HG03521 (cell line): ENCODE measurements at regions not wholly inside any gene's neighbourhood (a gene's known extent, or its start where the extent isn't known, plus 50 kb on each side); places are given as distances from the start of the nearest gene placed in this dataset.

Experiments
- ATAC-seq: cut with Tn5 transposase; IDR thresholded peaks from one replicate; pipeline ENCODE4 v1.9.1; 2021; ENCODE audit warnings: mild to moderate bottlenecking, moderate library complexity; ENCODE audit not compliant: unreplicated experiment

GRCh38 chr3:102599819-102600576, 165.2 kb downstream of the ZPLD1 start:
- no peak for ATAC-seq

- ATAC-seq: no peak
These were observed 170.3 kb downstream of the ZPLD1 start for GRCh38 chr3:102605153-102605552.

GRCh38 chr3:102608875-102609274, 174.1 kb downstream of the ZPLD1 start:
- no peak for ATAC-seq

GRCh38 chr3:102614021-102614569, 179.3 kb downstream of the ZPLD1 start:
- ATAC-seq: no peak

GRCh38 chr3:102614585-102614984, 179.8 kb downstream of the ZPLD1 start:
- no peak for ATAC-seq

- ATAC-seq: no peak
These were observed 182.6 kb downstream of the ZPLD1 start for GRCh38 chr3:102617381-102617780.

- ATAC-seq: no peak
These were observed 184.5 kb downstream of the ZPLD1 start for GRCh38 chr3:102619361-102619760.

DNA sequence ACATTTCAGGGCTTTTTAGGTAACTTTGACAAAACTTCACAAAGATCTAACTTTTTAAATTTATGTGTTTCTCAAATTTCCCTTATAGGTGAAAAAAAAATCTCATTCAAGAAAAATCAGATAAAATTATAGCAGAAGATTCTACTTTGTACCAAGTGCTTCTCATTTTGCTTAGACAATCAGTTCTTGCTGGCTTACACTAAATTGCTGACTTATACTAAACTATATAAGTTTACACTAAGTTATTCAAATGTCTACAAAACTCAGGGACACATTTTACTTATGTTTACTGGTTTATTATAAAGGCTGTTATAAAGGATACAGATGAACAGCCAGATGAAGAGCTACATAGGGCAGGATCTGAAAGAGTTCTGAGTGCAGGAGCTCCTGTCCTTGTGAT, 195.1 kb downstream of the ZPLD1 start:
- no peak for ATAC-seq

- ATAC-seq: no peak
These were observed 195.7 kb downstream of the ZPLD1 start for GRCh38 chr3:102630531-102630930.

DNA sequence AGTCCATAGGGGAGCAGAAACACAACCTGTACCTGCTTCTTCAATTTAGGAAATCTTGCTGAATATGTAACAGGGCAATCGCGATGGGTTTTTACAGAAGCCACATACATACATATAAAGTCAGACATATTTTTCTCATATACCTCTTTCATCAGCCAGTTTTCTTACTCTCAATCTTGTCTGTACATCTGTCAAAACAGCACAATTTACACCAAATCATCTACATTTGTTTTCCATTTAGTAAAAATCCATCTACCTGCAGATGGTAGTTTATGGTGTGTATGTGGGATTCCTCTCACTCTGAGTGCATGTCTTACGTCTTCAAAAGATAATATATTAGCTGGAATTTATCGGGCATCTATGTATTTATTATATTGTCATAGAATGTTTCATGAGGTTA, 208.7 kb downstream of the ZPLD1 start:
- ATAC-seq: no peak

- no peak for ATAC-seq
These were observed 211.7 kb downstream of the ZPLD1 start for GRCh38 chr3:102646557-102646956.

DNA sequence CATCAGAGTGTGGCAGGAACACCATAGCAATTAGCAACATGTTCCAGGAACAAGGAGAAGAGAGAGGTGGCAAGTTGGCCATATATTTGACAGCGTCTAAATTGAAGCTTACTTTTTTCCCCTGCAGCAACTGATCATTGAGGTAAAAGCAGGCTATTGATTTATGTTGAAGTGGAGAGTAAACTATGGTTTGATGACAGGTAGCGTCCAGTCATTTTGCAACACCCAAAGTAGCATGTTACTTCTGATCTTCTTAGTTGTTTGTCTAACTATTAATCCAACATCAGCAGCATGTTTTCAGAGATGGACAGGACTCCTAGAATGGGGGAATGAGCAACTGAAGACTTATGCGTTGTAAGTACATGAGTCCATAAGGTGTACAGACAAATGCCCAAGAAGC, 225.8 kb downstream of the ZPLD1 start:
- no peak for ATAC-seq

- ATAC-seq: no peak
These were observed 227.1 kb downstream of the ZPLD1 start for GRCh38 chr3:102661707-102662497.

GRCh38 chr3:102662498-102662772, 227.6 kb downstream of the ZPLD1 start:
- ATAC-seq: no peak

DNA sequence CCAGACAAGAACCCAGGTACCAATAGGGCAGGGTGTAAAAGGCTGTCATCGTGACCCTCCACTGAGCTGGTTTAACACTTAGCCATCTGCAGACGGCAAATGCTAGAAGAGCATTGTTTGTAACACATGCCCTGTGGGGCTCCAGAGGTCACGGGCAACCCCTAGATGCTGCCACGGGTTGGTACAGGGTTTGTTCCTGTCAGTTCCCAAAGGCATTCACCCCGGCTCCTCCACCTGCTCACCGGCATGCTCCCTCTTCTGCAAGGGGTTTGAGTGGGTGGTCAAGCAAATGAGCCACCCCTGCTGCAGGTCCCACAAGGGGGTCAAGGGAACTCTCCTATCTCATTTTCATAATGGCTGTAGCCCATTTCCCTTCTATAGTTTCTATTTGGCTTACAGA, 229.3 kb downstream of the ZPLD1 start:
- ATAC-seq: no peak

- no peak for ATAC-seq
These were observed 230.4 kb downstream of the ZPLD1 start for GRCh38 chr3:102665183-102665582.

DNA sequence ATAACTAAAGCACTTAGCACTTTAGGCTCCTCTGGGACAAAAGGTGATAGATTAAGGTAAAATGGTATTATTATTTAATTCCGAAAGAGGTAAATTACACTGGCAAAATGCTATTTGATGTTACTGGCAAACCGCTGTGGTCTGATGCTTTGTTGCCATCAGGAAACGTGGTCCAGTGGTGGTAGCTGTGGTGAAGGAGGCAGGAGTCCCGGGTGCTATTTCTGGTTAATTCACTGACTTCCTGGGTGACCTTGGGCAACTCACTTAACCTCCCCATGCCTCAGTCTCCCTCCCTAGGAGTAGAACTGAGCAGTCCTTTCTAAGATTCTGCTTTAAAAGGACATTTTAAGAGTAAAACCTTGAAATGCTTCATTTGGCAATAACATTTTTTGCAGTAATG, 233.4 kb downstream of the ZPLD1 start:
- ATAC-seq: no peak

- no peak for ATAC-seq
These were observed 236.2 kb downstream of the ZPLD1 start for GRCh38 chr3:102670986-102671385.

GRCh38 chr3:102672305-102672704, 237.5 kb downstream of the ZPLD1 start:
- ATAC-seq: no peak

GRCh38 chr3:102673271-102674115, 238.7 kb downstream of the ZPLD1 start:
- ATAC-seq: peak; percentile 81

- no peak for ATAC-seq
These were observed 239.5 kb downstream of the ZPLD1 start for GRCh38 chr3:102674284-102674683.
